ENCODE measurements at regions not wholly inside any gene's neighbourhood (a gene's known extent, or its start where the extent isn't known, plus 50 kb on each side); places are given as distances from the start of the nearest gene placed in this dataset.

- no peak for TF ChIP-seq CTCF (conservative IDR thresholded peaks at IDR 0.05; ENCODE audit: low read depth in 2 of 2)
- no peak for TF ChIP-seq EZH2phosphoT487 (IDR thresholded peaks at IDR 0.05; ENCODE audit: unreplicated experiment)
- TF ChIP-seq REST (IDR thresholded peaks at IDR 0.05; ENCODE audit: unreplicated experiment), result no peak
- TF ChIP-seq NANOG (IDR thresholded peaks at IDR 0.05; ENCODE audit: borderline replicate concordance), result no peak
Observed at GRCh38 chr6:27778625-27779417, 133.4 kb downstream of the OR2B2 start (continued).

GRCh38 chr6:27777614-27778355 lies 134.4 kb downstream of the OR2B2 start:
- 0 out of 2 replicates have a peak, but pooled peaks cover 2% of the 10 kb centered on the region for H3K4me1 ChIP-seq (ENCODE audit: insufficient read depth)
- Mint-ChIP-seq H3K36me3 (ENCODE audit: low read depth) (peaks cover 14% of the 10 kb centered on the region; the same call in 2 of the 3 replicates), H3K4me1 (peaks cover 18% of the 10 kb centered on the region), H3K27me3 (ENCODE audit: insufficient read depth, low read depth, poor library complexity) (peaks cover 25% of the 10 kb centered on the region), H3K9me3 (peaks cover 34% of the 10 kb centered on the region), H3K27ac (peak overlapping the region; percentile 70), H3K4me3 (peak overlapping the region; percentile 76)
- H3F3A ChIP-seq (replicated peaks; ENCODE audit: low read depth), result no peaks in the 10 kb centered on the region
- no peaks in the 10 kb centered on the region for H3K36me3 ChIP-seq (ENCODE audit: insufficient read depth)
- TF ChIP-seq CREB1 (CRISPR knock-in tag; IDR thresholded peaks at IDR 0.05; ENCODE audit: low read depth), result no peak
- peak overlapping the region; percentile 99 for H2AFZ ChIP-seq
- 0 out of 2 replicates have a peak, but pooled peaks cover 5% of the 10 kb centered on the region for H4K20me1 ChIP-seq (replicated peaks; ENCODE audit: insufficient read depth)
- H3K4me3 ChIP-seq, result peak overlapping the region; percentile 71
- peaks cover 55% of the 10 kb centered on the region for H3K27me3 ChIP-seq (ENCODE audit: insufficient read depth)
- H3K27ac ChIP-seq (ENCODE audit: low read depth), result peak overlapping the region; percentile 67; the same call in 1 of the 2 replicates
- H3K9me2 ChIP-seq (ENCODE audit: insufficient read depth), result no peaks in the 10 kb centered on the region
- peak overlapping the region; percentile 81 for H3K4me2 ChIP-seq
- no peaks in the 10 kb centered on the region for H3K79me2 ChIP-seq (replicated peaks; ENCODE audit: insufficient read depth)
- DNase-seq (ENCODE audit: low spot score), result peak; percentile 70
- peak; percentile 82 for ATAC-seq
